Sigmoid colon (tissue), 3 donors: ENCODE measurements at regions not wholly inside any gene's neighbourhood (a gene's known extent, or its start where the extent isn't known, plus 50 kb on each side); places are given as distances from the start of the nearest gene placed in this dataset.

ENCODE experiments used
- CTCF ChIP-seq, 4 experiments: fragments of 450-650 bp in 3 of 4; fragments of 200-600 bp in 1 of 4; IDR thresholded peaks; one replicate each; pipeline ENCODE4 v1.5.1; 2016 to 2019; ENCODE audit warnings: antibody characterized with exemption in 4 of 4, mild to moderate bottlenecking in 3 of 4, moderate library complexity in 2 of 4
- POLR2A ChIP-seq, 2 donors: fragments of 450-650 bp; IDR thresholded peaks; one replicate each; pipeline ENCODE4 v1.6.1; 2016; ENCODE audit warnings: antibody characterized with exemption in 2 of 2, mild to moderate bottlenecking in 2 of 2, moderate library complexity in 2 of 2

DNA sequence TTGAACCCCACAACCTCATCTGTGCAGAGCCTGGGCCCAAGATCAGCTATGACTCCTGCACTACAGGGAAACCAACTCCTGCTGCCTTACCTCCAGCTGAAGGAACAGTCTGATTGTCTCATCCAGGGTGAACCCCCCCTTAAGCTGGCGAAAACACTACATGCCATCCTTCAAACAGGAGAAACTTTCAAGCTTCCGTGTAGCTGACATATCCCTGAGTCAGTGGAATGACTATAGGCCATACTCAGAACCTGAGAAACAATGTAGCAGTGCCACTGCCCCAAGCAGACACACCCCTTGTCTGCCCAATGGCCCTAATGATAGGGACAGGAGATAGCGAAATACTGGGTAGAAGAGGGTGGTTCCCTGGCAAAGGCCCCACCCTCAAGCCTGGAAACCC is 213.6 kb upstream of the PGRMC2 start:
- no peak for TF ChIP-seq CTCF (IDR thresholded peaks at IDR 0.05)
- no peak for TF ChIP-seq POLR2A (IDR thresholded peaks at IDR 0.05)
